ENCODE measurements at regions not wholly inside any gene's neighbourhood (a gene's known extent, or its start where the extent isn't known, plus 50 kb on each side); places are given as distances from the start of the nearest gene placed in this dataset.

GRCh38 chr12:130016986-130017385, 113.2 kb upstream of the TMEM132D start:
- Histone ChIP-seq H3K36me3 (ENCODE audit: control insufficient read depth, insufficient read depth, low read length) (no peaks in the 10 kb centered on the region), H3K4me1 (ENCODE audit: control insufficient read depth, insufficient read depth, low read length) (no peaks in the 10 kb centered on the region), H3K9me3 (ENCODE audit: control insufficient read depth, low read depth, low read length) (no peaks in the 10 kb centered on the region), H3K27me3 (ENCODE audit: control insufficient read depth, insufficient read depth, low read length) (peaks cover 9% of the 10 kb centered on the region), H3K27ac (ENCODE audit: low read length) (no peak overlapping the region), H3K4me3 (ENCODE audit: low read length) (no peak overlapping the region)
- no CpG with 5 or more reads among the region's 17 CpGs for WGBS (ENCODE audit: insufficient coverage, low lambda C conversion rate)
- DNase-seq = no peak

DNA sequence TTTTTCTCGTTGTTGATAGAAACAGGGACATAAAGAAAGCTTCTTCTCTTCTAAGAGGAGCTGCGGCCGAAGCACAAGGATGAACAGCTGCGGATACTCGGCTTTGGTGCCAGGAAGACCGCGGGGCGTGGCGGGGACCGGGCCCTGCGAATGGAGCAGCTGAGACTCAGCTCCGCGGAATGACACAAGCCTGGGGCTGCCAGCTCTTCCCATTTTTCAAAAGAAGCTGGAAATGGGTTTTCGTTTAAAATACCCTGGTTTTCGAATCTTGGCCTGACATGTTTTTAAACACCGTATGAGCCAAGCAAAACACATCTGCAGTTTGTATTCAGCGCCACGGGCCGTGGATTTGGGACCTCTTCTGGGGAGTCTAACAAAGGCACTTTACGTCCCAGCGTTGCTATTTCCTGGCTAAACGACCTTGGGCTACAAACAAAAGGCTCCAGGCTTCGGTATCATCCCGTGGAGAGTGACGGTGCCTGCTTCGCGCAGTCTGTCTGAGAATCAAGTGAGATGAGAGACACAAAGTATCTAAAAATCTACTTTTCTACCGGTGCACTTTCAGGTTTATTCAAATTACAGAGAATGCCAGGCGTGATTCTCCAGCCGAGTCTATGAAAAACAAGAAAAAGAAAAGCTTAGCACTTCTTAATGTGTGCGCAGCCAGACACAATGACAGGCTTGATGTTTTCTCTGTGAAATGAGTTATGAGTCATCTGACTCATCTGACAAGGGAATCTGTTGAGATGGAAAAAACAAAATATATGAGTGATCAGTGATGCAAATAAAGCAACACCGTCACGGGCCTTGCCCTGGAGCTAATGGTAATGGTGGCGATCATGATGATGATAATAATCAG, 114.0 kb upstream of the TMEM132D start:
- H3K27ac ChIP-seq (ENCODE audit: low read length) = no peak overlapping the region
- no peaks in the 10 kb centered on the region for H3K36me3 ChIP-seq (ENCODE audit: control insufficient read depth, insufficient read depth, low read length)
- H3K27me3 ChIP-seq (ENCODE audit: control insufficient read depth, insufficient read depth, low read length) = peaks cover 8% of the 10 kb centered on the region
- H3K4me3 ChIP-seq (ENCODE audit: low read length) = no peak overlapping the region
- no peaks in the 10 kb centered on the region for H3K4me1 ChIP-seq (ENCODE audit: control insufficient read depth, insufficient read depth, low read length)
- H3K9me3 ChIP-seq (ENCODE audit: control insufficient read depth, low read depth, low read length) = no peaks in the 10 kb centered on the region
- peak in 1 of 2 donors; percentile 14 for DNase-seq
- 52% methylated on average over 5 of the region's 34 CpGs for WGBS (ENCODE audit: insufficient coverage, low lambda C conversion rate)

- no peak overlapping the region for H3K27ac ChIP-seq (ENCODE audit: low read length)
- WGBS (ENCODE audit: insufficient coverage, low lambda C conversion rate) = no CpG with 5 or more reads among the region's 11 CpGs
- H3K36me3 ChIP-seq (ENCODE audit: control insufficient read depth, insufficient read depth, low read length) = no peaks in the 10 kb centered on the region
- peaks cover 6% of the 10 kb centered on the region for H3K27me3 ChIP-seq (ENCODE audit: control insufficient read depth, insufficient read depth, low read length)
- no peak overlapping the region for H3K4me3 ChIP-seq (ENCODE audit: low read length)
- DNase-seq = no peak
- no peaks in the 10 kb centered on the region for H3K9me3 ChIP-seq (ENCODE audit: control insufficient read depth, low read depth, low read length)
- H3K4me1 ChIP-seq (ENCODE audit: control insufficient read depth, insufficient read depth, low read length) = no peaks in the 10 kb centered on the region
Observed at GRCh38 chr12:130018614-130019013, 114.8 kb upstream of the TMEM132D start.

GRCh38 chr12:130026608-130027176, 122.9 kb upstream of the TMEM132D start:
- no peak overlapping the region for H3K27ac ChIP-seq (ENCODE audit: low read length)
- no peaks in the 10 kb centered on the region for H3K27me3 ChIP-seq (ENCODE audit: control insufficient read depth, insufficient read depth, low read length)
- no peaks in the 10 kb centered on the region for H3K36me3 ChIP-seq (ENCODE audit: control insufficient read depth, insufficient read depth, low read length)
- no peak overlapping the region for H3K4me3 ChIP-seq (ENCODE audit: low read length)
- DNase-seq = no peak
- H3K9me3 ChIP-seq (ENCODE audit: control insufficient read depth, low read depth, low read length) = no peaks in the 10 kb centered on the region
- WGBS (ENCODE audit: insufficient coverage, low lambda C conversion rate) = 80% methylated on average over 1 of the region's 15 CpGs
- H3K4me1 ChIP-seq (ENCODE audit: control insufficient read depth, insufficient read depth, low read length) = no peaks in the 10 kb centered on the region

- no peak for DNase-seq
- H3K27me3 ChIP-seq (ENCODE audit: control insufficient read depth, insufficient read depth, low read length) = no peaks in the 10 kb centered on the region
Observed at GRCh38 chr12:130027798-130028197, 124.0 kb upstream of the TMEM132D start.

GRCh38 chr12:130029151-130029550, 125.3 kb upstream of the TMEM132D start:
- no peaks in the 10 kb centered on the region for H3K27me3 ChIP-seq (ENCODE audit: control insufficient read depth, insufficient read depth, low read length)
- H3K9me3 ChIP-seq (ENCODE audit: control insufficient read depth, low read depth, low read length) = no peaks in the 10 kb centered on the region
- no peak overlapping the region for H3K4me3 ChIP-seq (ENCODE audit: low read length)
- H3K4me1 ChIP-seq (ENCODE audit: control insufficient read depth, insufficient read depth, low read length) = no peaks in the 10 kb centered on the region
- WGBS (ENCODE audit: insufficient coverage, low lambda C conversion rate) = no CpG with 5 or more reads among the region's 13 CpGs
- DNase-seq = no peak
- H3K36me3 ChIP-seq (ENCODE audit: control insufficient read depth, insufficient read depth, low read length) = no peaks in the 10 kb centered on the region
- no peak overlapping the region for H3K27ac ChIP-seq (ENCODE audit: low read length)

More at GRCh38 chr12:130027798-130028197, 124.0 kb upstream of the TMEM132D start:
- Histone ChIP-seq H3K4me1 (ENCODE audit: control insufficient read depth, insufficient read depth, low read length) (no peaks in the 10 kb centered on the region), H3K36me3 (ENCODE audit: control insufficient read depth, insufficient read depth, low read length) (no peaks in the 10 kb centered on the region), H3K4me3 (ENCODE audit: low read length) (no peak overlapping the region), H3K27ac (ENCODE audit: low read length) (no peak overlapping the region), H3K9me3 (ENCODE audit: control insufficient read depth, low read depth, low read length) (no peaks in the 10 kb centered on the region)
- WGBS (ENCODE audit: insufficient coverage, low lambda C conversion rate) = no CpG with 5 or more reads among the region's 1 CpG

- no peaks in the 10 kb centered on the region for H3K4me1 ChIP-seq (ENCODE audit: control insufficient read depth, insufficient read depth, low read length)
- no peak for DNase-seq
- no peaks in the 10 kb centered on the region for H3K27me3 ChIP-seq (ENCODE audit: control insufficient read depth, insufficient read depth, low read length)
- H3K36me3 ChIP-seq (ENCODE audit: control insufficient read depth, insufficient read depth, low read length) = no peaks in the 10 kb centered on the region
- no peaks in the 10 kb centered on the region for H3K9me3 ChIP-seq (ENCODE audit: control insufficient read depth, low read depth, low read length)
- H3K27ac ChIP-seq (ENCODE audit: low read length) = no peak overlapping the region
- WGBS (ENCODE audit: insufficient coverage, low lambda C conversion rate) = no CpG with 5 or more reads among the region's 15 CpGs
- no peak overlapping the region for H3K4me3 ChIP-seq (ENCODE audit: low read length)
Observed at GRCh38 chr12:130031041-130031440, 127.2 kb upstream of the TMEM132D start.

- 18% methylated on average over 4 of the region's 12 CpGs for WGBS (ENCODE audit: insufficient coverage, low lambda C conversion rate)
- Histone ChIP-seq H3K9me3 (ENCODE audit: control insufficient read depth, low read depth, low read length) (no peaks in the 10 kb centered on the region), H3K4me1 (ENCODE audit: control insufficient read depth, insufficient read depth, low read length) (no peaks in the 10 kb centered on the region), H3K4me3 (ENCODE audit: low read length) (no peak overlapping the region), H3K27me3 (ENCODE audit: control insufficient read depth, insufficient read depth, low read length) (no peaks in the 10 kb centered on the region), H3K27ac (ENCODE audit: low read length) (no peak overlapping the region), H3K36me3 (ENCODE audit: control insufficient read depth, insufficient read depth, low read length) (no peaks in the 10 kb centered on the region)
- peak; percentile 12 to 18 for DNase-seq
Observed at GRCh38 chr12:130031571-130032189, 127.9 kb upstream of the TMEM132D start.

GRCh38 chr12:130041983-130042812, 120.1 kb upstream of the FZD10 start:
- no peaks in the 10 kb centered on the region for H3K4me1 ChIP-seq (ENCODE audit: control insufficient read depth, insufficient read depth, low read length)

More at GRCh38 chr12:130041983-130042812, 120.1 kb upstream of the FZD10 start:
- DNase-seq = peak; percentile 11 to 17
- Histone ChIP-seq H3K27ac (ENCODE audit: low read length) (no peak overlapping the region), H3K27me3 (ENCODE audit: control insufficient read depth, insufficient read depth, low read length) (peaks cover 37% of the 10 kb centered on the region), H3K4me3 (ENCODE audit: low read length) (no peak overlapping the region), H3K9me3 (ENCODE audit: control insufficient read depth, low read depth, low read length) (peaks cover 3% of the 10 kb centered on the region), H3K36me3 (ENCODE audit: control insufficient read depth, insufficient read depth, low read length) (no peaks in the 10 kb centered on the region)
- no CpG with 5 or more reads among the region's 52 CpGs for WGBS (ENCODE audit: insufficient coverage, low lambda C conversion rate)

All from large intestine (tissue), 3 donors.